NCI-H82 treated with DMSO at 0.1 percent for 48 hours (cell line): ENCODE measurements at regions not wholly inside any gene's neighbourhood (a gene's known extent, or its start where the extent isn't known, plus 50 kb on each side); places are given as distances from the start of the nearest gene placed in this dataset.

Source experiments
- DNase-seq: peaks from one replicate; lab custom pipeline; 2025; ENCODE audit not compliant: unreplicated experiment; lab: John Stamatoyannopoulos, UW

DNA sequence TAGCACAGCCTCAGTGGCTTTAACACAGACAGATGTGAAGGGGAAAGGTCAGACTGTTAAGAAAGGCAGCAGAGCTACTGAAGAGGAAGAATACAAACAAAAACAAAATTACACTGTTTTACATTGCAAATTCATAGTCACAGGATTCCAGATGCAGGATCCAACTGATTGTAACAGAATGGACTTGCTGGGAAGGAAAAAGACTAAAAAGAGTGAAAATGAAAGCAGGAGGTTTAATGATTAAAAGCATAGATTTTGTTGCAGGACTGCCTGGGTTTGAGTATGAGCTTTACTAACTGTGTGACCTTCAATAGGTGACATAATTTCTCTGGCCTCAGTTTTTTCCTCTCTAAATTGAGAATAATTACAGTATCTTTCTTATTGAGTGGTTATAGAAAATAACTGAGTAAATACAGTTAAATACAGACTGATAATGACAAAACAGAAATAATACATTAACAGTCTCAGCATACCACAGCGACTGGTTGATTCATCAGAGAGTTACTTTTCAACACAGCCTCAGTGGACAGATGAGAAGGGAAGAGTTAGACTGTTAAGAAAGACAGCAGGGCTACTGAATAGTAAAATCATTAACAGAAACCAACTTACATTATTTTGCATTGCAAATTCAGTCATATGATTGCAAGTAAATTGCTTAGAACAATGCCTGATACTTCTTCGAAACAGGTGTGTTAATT is 704.2 kb upstream of the TENM4 start:
- no peak for DNase-seq

DNA sequence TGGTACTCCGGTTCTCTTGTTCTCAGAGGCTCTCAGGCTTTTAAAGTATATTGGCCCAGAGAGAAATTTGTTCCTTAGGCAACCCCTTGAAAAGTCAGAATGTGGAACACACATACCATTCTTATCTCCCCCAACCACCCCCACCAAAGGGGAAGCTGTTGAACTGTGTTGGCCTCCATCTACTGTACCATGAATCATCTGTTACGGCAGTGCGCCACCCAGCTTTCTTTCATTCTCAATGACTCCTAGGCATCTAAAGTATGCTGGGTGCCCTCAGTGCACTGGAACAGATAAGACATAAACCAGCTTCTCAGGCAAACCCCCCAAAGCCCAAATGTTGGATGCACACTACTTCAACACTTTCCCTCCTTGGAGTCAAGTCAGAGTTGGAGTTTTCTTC is 696.2 kb upstream of the TENM4 start:
- no peak for DNase-seq

DNA sequence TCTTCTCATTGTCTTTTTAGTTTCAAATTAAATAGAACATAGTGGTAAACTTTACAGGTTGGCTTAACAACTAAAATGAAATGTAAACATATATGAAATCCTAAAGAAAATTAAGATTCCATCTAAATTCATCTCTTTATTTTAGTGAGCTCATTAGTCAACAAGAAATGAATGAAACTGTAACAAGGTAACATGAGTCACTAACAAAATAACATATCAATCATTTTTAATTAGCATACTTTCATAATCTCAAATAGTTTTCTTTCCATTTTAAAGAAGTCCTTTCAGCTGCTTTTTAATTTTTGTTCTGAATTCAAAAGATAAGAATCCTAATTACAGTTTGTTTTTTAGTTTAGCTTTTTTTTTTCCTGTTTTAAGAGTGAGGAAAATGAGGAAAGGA is 688.6 kb upstream of the TENM4 start:
- no peak for DNase-seq

DNA sequence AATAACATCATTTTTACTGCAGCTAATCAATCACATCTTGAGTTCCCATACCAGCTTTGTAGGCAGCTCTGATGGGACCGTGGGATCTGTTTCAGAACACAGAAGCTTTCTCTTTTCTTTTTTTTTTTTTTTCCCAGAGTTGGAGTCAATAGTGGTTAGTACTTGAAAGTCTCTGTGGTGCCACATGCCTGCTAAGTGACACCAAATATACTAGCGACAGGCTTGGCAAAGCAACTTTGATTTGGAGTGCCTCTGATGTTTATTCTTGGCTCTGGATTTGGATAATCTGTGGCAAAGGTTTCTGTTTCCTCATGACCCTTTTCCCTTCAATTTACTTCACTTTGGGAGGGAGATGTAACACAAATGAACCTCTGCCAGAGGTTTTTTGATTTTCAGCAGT is 681.4 kb upstream of the TENM4 start:
- DNase-seq: no peak

DNA sequence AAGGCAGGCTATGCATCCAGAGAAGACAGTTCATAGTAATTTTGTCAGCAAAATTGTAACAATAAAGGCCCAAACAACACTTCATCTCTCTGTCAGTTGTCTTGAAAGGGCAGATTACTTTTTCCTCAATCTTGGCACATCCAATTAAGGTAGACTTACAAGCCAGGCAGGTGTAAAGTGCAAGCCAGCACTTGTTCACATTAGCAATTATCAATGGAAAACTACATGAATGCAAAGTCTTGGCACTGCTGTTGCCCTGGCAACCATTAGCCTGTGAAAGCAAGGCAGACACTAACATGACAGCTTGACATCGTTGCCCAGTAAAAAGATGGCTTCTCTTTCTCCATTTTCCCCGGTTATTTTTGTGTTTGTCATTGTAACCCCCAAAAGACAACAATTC is 677.2 kb upstream of the TENM4 start:
- DNase-seq: no peak

DNA sequence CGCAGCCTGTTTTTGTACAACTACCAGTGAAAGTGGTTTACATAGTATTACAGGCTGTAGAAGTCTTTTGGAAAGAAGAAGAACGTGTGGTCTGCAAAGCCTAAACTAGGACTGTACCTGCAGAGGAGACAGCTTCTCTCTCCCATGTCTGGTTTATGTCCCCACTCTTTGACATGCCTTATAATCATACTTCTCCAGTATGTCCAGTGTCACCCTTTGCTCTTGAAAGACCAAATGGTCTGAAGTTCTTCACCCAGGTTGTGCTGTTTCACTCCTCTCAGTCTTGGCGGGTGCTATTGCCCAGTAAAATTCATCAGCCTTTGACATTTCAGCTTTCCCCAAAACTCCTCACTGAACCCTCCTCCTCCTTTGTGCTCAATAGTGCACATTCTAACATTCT is 676.0 kb upstream of the TENM4 start:
- DNase-seq: no peak

DNA sequence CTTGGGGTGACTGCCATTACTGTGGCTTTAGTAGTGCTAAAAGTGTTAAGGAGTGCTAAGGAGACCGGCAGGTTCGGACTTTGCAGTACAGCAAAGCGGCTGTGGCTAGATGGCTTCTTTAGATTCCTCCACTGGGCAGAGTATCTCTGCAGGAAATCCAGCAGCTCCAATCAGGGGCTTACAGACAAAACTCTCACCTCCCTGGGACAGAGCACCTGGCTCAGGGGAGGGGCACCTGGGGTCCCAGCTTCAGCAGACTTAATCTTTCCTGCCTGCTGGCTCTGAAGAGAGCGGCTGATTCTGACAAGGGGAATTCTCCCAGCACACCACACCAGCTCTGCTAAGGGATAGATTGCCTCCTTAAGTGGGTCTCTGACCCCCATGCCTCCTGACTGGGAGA is 668.8 kb upstream of the TENM4 start:
- DNase-seq: no peak

DNA sequence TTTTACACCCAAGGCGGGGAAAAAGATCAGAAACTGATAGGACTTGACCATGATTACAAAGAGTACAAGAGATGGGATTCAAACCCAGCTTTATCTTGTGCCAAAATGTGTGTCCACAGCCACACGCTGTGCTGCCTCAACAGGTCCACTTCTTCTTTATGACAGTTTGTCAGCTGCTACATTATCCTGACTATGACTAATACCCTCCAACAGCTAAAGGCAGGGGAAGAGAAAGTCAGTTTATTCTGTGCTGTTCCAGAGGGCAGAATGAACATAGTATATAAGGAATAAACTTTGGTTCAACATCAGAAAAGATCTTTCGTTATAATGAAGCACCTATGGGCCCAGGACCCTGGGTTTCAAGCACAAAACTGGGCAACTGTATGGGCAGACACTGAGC is 668.2 kb upstream of the TENM4 start:
- no peak for DNase-seq

DNA sequence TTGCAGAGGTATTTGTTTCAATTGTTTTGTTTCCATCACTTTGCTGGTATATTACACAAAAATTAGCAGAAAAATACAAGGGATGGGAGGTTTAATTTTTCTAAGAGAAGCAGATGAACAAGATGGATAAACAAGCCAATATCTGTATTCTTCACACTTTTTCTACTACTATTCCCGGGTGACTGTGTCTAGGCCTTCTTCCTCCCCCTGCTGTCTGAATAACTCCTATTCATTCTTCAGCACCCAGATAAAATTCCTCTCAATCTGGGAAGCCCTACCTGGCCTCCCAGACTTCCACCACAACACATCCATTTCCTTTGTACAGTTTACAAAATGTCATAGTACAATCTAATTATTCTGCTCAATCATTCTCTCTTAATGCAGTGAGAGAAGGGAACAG is 666.6 kb upstream of the TENM4 start:
- DNase-seq: no peak

DNA sequence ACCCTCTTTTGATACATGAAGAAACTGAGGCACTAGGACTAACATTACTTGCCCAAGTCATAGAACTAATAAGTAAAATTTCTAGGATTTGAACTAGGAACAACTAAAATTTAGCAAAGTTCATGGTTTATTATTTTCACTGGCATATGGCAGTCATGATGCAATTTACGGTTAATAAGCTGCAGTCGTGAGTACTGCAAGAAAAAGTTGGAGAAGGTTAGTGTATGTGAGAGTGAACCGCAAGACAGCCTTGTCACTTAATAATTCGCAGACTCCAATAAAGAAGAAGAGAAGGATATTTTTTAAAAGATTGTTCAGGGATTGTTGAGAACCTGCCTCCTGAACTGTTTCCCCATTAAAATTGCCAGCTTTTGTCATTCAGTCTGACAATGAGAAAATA is 663.4 kb upstream of the TENM4 start:
- DNase-seq: no peak

DNA sequence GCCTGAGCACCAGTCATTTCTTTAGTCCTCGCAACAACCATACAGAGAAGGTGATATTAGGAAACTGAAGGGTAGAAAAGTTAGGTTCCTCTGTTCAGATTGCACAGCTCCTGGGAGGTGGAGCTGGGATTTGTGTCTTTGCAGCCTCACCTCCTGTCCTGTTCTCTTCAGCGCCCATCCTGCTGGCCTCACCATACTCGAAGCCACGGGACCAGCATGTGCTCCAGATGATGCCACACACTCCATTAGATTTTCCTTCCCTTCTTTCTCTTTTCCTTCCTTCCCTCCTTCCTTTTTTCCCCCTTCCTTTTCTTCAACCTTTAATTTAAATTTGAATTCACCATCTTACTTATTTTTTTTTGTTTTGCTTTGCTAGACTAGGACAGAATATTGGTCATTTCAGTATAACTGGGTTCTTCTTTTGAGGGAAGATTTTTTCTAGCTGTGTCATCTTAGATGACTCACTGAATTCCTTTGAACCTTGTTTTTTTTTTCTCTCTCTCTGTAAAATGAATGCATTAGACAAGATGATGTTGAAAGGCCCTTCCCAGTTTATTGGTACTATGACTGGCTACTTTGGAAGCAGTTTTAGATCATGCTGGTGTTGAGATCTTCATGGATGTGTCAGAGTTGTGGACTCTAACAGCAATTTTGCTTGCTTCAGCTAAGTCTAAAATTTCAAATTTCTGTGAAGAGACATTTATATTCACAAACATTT is 662.5 kb upstream of the TENM4 start:
- no peak for DNase-seq

DNA sequence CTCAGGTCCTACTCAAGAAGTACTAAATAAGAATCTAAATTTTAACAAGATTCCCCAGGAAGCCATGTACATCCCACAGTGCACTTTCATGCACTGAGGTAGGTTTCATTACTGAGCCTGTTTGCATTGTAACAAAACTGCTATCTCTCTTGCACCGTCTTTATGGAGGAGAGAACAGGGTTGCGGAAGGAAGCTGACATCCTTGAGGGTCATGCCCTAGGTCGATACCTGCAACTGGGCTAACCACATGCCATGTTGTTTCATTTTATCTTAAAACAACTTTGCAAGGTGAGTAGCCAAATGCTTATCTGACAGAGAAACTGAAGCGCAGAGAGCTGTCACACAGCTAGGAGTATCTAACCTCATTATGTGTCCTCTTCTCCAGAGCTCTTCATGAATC is 656.3 kb upstream of the TENM4 start:
- no peak for DNase-seq

DNA sequence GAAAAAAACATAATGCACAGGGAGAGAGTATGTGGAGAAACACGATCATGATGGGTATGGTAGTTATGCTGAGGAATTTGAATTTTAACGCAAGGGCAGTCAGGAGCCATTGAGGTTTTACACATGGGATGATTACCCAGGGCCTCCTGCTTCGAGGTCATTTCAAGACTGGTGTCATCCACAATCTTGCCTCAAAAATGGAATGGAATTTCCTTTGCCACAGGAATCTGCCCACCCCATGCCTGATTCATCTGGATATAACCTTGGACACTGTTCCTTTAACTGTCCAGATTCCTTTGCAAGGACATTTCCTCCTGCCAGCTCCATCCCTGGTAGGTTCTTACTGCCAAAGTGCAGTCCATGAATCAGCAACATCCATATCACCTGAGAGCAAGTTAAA is 655.9 kb upstream of the TENM4 start:
- no peak for DNase-seq

DNA sequence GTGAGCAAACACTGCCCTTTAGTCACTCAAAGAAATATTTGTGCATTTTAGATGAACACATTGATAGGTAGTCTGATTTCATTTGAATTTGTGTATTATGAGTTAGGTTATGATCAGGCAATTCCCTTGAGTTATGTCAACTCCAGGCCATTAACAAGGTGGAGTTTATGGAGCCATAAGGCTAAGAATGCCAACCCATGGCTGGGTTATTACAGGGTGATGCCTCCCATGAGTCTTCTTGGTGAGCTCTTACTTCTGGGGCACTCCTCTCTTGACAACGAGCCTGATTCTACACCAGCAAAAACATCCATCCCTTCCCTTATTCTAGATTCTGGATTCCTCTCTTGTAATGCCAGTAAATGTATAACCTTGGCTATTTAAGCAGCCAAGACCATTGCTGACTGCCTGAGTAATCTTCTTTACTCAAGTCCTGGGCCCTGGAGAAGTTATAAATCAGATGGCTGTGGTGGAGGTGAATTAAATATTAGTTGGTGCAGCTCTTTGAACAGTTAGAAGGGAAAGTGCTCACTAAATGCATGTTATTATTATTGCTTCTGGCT is 645.7 kb upstream of the TENM4 start:
- no peak for DNase-seq

DNA sequence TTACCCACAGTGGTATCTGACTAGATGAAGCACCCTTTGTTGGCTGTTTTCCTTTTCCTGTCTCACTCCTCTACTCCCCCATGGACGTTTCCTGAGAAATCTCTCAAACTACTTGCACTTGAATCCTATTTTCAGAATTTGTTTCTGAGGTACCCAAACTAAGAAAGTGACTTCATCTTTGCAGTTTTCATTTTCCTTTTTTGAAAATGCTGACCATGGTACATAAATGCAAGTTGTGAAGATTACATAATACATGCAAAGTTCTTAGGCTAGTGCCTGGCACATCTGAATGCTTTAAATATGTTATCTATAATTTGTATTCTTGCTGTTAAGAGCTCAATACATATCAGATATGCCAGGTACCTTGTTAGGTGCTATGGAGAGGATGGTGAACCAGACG is 644.7 kb upstream of the TENM4 start:
- no peak for DNase-seq

DNA sequence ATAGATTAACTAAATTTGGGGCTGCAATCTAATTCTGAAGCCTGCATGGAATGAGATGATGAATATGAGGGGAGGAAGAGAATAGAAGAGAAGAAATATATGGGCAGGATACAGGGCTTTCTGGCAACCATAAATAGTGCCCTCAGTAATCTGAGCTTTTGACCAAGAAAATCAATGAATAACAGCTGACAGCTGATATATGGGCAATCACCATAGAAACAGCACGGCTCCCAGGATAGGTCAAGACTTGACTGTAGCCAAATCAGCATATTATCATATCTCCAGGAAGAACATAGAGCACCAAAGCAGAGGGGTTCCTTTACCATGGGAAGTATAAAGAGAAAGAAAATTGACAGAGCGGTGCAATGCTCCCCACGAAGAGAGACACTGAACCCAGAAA is 643.8 kb upstream of the TENM4 start:
- DNase-seq: no peak

DNA sequence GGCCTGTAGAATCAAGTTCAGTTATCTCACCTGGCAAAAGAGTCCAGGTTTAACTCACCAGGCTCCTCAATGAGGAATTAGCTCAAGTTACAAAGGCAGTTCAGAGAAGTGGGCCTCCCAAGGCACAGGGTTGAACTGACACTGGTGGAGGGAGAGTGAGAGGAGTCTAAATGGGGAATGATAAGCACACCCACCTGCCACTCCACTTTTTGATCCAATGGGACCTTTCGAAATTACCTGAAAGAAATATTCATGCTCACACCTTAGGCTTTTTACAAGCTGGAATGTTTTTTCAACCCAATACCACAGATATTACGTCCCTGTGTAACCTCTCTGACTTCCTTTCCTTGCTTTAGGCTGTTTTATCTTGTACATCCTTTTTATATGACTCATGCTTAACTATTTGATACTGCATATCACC is 642.7 kb upstream of the TENM4 start:
- DNase-seq: no peak

DNA sequence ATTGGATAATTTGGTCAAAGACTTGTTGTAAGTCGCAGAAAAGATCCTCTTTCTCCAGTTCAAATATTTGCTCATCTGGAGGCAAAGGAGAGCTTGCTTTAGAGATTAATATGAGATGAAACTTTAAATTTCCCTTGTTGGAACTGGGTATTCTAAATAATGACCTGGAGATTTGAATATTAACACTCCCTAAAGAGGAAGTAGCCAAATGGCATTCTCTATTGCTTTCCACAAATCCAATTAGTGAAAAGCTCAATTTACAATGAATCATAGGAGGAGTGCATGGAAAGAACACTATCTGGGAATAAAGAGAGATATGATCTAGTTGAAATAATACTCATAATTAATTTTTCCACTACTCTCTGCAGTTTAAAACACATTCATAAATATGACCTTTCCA is 641.6 kb upstream of the TENM4 start:
- no peak for DNase-seq

DNA sequence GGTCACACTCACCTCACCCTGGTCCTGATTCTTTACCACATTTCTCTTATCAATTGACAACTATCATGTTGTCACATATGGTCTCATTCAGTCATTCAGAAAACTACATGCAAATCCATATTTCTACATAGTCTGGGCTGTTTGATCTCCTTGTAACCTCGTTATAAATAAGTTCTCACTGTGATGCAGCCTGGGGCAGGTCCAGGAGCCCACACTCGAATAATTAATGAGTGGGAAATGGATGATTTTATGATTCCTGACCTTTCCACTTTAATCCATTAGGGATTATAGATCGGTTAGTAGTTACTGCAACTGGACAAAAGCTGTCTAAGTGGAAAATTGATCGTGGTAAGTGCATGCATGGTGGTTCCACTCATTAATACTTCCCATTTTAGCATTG is 636.3 kb upstream of the TENM4 start:
- no peak for DNase-seq

DNA sequence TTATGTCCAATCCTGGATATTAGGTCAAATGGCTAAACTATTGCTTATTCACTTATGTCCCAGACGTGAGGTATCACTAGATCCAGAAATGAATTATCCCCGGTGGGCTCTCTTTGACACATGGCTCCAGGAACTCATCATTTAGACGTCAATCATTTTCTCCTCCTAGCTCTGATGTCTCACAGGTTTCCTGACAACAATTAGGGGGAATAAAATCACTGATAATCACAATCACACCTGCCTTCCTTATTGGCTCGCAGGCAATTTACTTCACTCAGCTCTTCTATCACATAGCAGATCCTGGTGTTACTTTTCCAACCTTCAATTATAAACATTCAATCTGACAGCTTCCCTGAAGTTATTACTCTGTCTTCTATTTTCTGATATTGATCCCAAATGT is 634.0 kb upstream of the TENM4 start:
- DNase-seq: no peak

DNA sequence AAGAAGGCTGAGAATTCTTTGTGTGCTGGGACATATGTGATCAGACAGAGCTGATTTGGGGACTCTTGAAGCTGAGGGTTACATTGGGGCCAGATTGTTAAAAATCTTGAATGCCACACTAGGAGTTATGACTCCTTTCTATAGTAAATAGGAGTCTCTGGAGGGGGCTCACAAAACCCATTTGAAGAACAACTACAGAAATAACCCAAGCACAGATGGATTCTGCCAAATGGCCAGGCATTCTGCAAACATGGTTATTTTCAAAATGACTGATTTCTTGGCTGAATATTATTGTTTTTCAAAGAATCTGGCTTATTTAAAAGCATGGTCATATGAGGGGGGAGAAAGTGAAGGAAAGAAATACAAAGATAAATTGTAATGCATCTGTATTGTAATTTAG is 625.5 kb upstream of the TENM4 start:
- DNase-seq: no peak

DNA sequence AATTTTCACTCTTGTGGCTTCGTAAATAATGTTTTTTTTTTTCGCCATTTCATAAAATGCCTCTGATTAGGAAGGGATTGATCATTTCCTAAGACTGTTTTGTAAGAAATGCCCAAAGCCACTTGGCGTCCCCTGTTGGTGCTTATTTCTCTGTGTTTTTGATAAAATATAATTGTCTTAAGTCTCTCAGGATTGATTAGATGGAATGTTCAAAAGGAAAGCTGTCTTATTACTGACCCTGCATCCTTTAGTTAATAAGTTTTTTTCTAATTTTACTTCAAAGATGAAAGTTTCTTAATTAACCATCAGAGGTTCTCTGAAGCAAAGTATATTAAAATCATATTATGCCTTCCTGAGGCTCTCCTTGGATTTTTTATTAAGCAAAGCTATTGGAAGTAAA is 624.3 kb upstream of the TENM4 start:
- no peak for DNase-seq

DNA sequence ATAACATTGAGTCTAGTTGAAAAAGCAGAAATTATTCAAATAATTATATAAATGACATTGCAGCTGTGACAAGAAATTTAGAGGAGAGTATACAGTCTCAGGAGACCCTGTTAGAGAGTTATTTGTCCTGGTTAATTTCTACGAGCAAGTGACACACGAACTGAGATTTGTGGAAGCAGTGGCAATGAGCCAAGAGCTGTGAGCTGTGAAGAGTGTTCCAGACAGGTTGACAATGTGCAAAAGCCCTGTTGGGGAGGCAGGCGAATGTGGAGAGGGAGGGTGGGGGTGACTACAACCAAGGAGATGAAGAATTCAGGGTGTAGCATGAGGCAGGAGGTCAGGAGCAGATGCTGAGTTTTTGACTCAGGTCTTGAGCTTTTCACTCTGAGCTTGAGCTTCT is 620.2 kb upstream of the TENM4 start:
- no peak for DNase-seq
